Parathyroid adenoma (tissue), 2 donors: ENCODE measurements at regions not wholly inside any gene's neighbourhood (a gene's known extent, or its start where the extent isn't known, plus 50 kb on each side); places are given as distances from the start of the nearest gene placed in this dataset.
"Not testable (repeated sequence)": the region's sequence is repeated elsewhere in the genome, so short reads cannot be mapped to it uniquely, and the experiment has no call there.

Experiments used
- H2AFZ ChIP-seq: fragments of 300-600 bp; sonication (generic); one replicate; pipeline ENCODE4 v1.7.0; 2017; ENCODE audit warnings: antibody characterized with exemption, mild to moderate bottlenecking
- H3K27ac ChIP-seq: fragments of 300-600 bp; sonication (generic); one replicate; pipeline ENCODE4 v1.7.0; 2017
- H3K27me3 ChIP-seq: fragments of 300-600 bp; sonication (generic); one replicate; pipeline ENCODE4 v1.7.0; 2017; ENCODE audit warnings: low read length; ENCODE audit not compliant: control insufficient read depth, insufficient read depth
- H3K36me3 ChIP-seq: fragments of 300-600 bp; sonication (generic); one replicate; pipeline ENCODE4 v1.7.0; 2017; ENCODE audit warnings: low read length; ENCODE audit not compliant: control insufficient read depth, insufficient read depth
- H3K4me1 ChIP-seq: fragments of 300-600 bp; sonication (generic); one replicate; pipeline ENCODE4 v1.7.0; 2017; ENCODE audit warnings: control low read depth
- H3K4me2 ChIP-seq: fragments of 300-600 bp; sonication (generic); one replicate; pipeline ENCODE4 v1.7.0; 2017; ENCODE audit warnings: low read length
- H3K4me3 ChIP-seq: fragments of 300-600 bp; sonication (generic); one replicate; pipeline ENCODE4 v1.7.0; 2017; ENCODE audit warnings: low read depth, low read length
- H3K79me2 ChIP-seq: fragments of 300-600 bp; sonication (generic); one replicate; pipeline ENCODE4 v1.7.0; 2017; ENCODE audit warnings: control low read depth
- H3K9ac ChIP-seq: fragments of 300-600 bp; sonication (generic); one replicate; pipeline ENCODE4 v1.7.0; 2017; ENCODE audit warnings: mild to moderate bottlenecking
- H3K9me3 ChIP-seq: fragments of 300-600 bp; sonication (generic); one replicate; pipeline ENCODE4 v1.7.0; 2017; ENCODE audit warnings: low read length; ENCODE audit not compliant: control insufficient read depth
- CTCF ChIP-seq: fragments of 300-600 bp; sonication (generic); IDR thresholded peaks from one replicate; pipeline ENCODE4 v1.7.0; 2017; ENCODE audit warnings: antibody characterized with exemption, mild to moderate bottlenecking
- donor health status: primary hyperparathyroidism.

DNA sequence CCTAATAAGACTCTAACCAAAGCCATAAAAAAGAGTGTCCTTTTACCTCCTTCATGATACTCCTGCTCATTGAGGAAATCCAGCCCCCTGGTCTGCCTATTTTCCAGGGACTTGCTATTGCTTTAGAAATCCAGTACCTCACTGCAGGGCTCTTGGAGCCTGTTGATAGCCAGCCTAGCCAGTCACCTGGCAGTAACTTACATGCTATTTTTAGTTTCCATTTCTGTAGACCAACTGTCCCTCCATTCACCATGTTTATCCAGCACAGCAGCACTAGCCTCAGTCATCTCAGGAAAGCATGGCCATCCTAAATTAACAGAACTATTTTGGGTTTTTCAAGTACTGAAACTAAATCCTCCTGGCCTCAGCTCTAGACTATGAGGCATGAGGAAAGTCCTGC, 91.5 kb upstream of the PHF24 start:
- H2AFZ ChIP-seq, result no peak overlapping the region
- H3K27me3 ChIP-seq, result no peaks in the 10 kb centered on the region
- no peaks in the 10 kb centered on the region for H3K4me1 ChIP-seq
- H3K79me2 ChIP-seq, result no peaks in the 10 kb centered on the region
- no peak for TF ChIP-seq CTCF
- H3K36me3 ChIP-seq, result no peaks in the 10 kb centered on the region
- no peak overlapping the region for H3K4me3 ChIP-seq
- H3K9ac ChIP-seq, result no peak overlapping the region
- H3K27ac ChIP-seq, result no peak overlapping the region
- H3K9me3 ChIP-seq, result no peaks in the 10 kb centered on the region
- no peak overlapping the region for H3K4me2 ChIP-seq

GRCh38 chr9:34863426-34863825, 94.7 kb upstream of the PHF24 start:
- no peak overlapping the region for H3K4me3 ChIP-seq
- H3K79me2 ChIP-seq, result no peaks in the 10 kb centered on the region
- H2AFZ ChIP-seq, result no peak overlapping the region
- TF ChIP-seq CTCF, result no peak
- H3K4me2 ChIP-seq, result no peak overlapping the region
- H3K4me1 ChIP-seq, result no peaks in the 10 kb centered on the region
- H3K27me3 ChIP-seq, result no peaks in the 10 kb centered on the region
- H3K9ac ChIP-seq, result no peak overlapping the region
- no peak overlapping the region for H3K27ac ChIP-seq
- no peaks in the 10 kb centered on the region for H3K9me3 ChIP-seq
- H3K36me3 ChIP-seq, result no peaks in the 10 kb centered on the region

- H3K27ac ChIP-seq, result no peak overlapping the region
- H3K4me2 ChIP-seq, result no peak overlapping the region
- H3K79me2 ChIP-seq, result no peaks in the 10 kb centered on the region
Observed at GRCh38 chr9:34862836-34863235, 95.2 kb upstream of the PHF24 start.

GRCh38 chr9:34862043-34862442, 96.0 kb upstream of the PHF24 start:
- no peak overlapping the region for H3K27ac ChIP-seq
- H3K4me2 ChIP-seq, result no peak overlapping the region
- no peaks in the 10 kb centered on the region for H3K4me1 ChIP-seq
- no peaks in the 10 kb centered on the region for H3K36me3 ChIP-seq
- no peak overlapping the region for H3K9ac ChIP-seq
- no peaks in the 10 kb centered on the region for H3K9me3 ChIP-seq
- TF ChIP-seq CTCF, result no peak
- H3K27me3 ChIP-seq, result no peaks in the 10 kb centered on the region
- H2AFZ ChIP-seq, result no peak overlapping the region
- no peak overlapping the region for H3K4me3 ChIP-seq
- no peaks in the 10 kb centered on the region for H3K79me2 ChIP-seq

More at GRCh38 chr9:34862836-34863235, 95.2 kb upstream of the PHF24 start:
- Histone ChIP-seq H3K9ac (no peak overlapping the region), H3K9me3 (no peaks in the 10 kb centered on the region), H3K36me3 (no peaks in the 10 kb centered on the region), H2AFZ (no peak overlapping the region), H3K4me1 (no peaks in the 10 kb centered on the region), H3K4me3 (no peak overlapping the region), H3K27me3 (no peaks in the 10 kb centered on the region)
- TF ChIP-seq CTCF, result no peak

GRCh38 chr9:34855016-34855415, 103.1 kb upstream of the PHF24 start:
- not testable (repeated sequence) for H3K9ac ChIP-seq, H3K4me3 ChIP-seq, H3K27ac ChIP-seq, H3K36me3 ChIP-seq, H3K9me3 ChIP-seq, H3K4me1 ChIP-seq, H3K4me2 ChIP-seq, H3K27me3 ChIP-seq, H3K79me2 ChIP-seq, H2AFZ ChIP-seq
